T-helper 9 cell (primary cell): ENCODE measurements at regions not wholly inside any gene's neighbourhood (a gene's known extent, or its start where the extent isn't known, plus 50 kb on each side); places are given as distances from the start of the nearest gene placed in this dataset.
"Not testable (repeated sequence)": the region's sequence is repeated elsewhere in the genome, so short reads cannot be mapped to it uniquely, and the experiment has no call there.

Experiments used
- DNase-seq: peaks from one replicate; pipeline ENCODE4 v3.0.0-alpha.2; 2020

- no peak for DNase-seq
These were observed 136.7 kb upstream of the ZNF746 start for GRCh38 chr7:149633976-149634945.

GRCh38 chr7:149628361-149629149 lies 130.9 kb upstream of the ZNF746 start:
- not testable (repeated sequence) for DNase-seq

GRCh38 chr7:149627911-149628310 lies 130.3 kb upstream of the ZNF746 start:
- DNase-seq, result no peak

DNA sequence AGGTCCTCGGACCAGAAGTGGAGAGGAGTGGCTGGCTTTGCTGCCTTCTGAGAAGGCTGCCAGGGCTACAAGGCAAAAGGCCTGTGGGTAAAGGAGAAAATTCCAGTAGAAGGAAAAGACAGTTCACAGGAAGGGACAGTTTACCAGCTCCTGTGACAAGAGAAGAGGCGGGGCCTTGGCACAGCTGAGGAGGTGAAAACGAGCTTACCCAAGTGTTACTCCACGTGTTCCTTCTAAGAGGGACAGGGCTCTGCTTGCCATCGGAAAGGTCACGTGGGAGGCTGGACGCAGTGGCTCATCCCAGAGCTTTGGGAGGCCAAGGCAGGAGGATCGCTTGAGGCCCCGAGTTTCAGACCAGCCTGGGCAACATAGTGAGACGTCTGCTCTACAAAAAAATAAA lies 129.4 kb upstream of the ZNF746 start:
- DNase-seq, result no peak

DNA sequence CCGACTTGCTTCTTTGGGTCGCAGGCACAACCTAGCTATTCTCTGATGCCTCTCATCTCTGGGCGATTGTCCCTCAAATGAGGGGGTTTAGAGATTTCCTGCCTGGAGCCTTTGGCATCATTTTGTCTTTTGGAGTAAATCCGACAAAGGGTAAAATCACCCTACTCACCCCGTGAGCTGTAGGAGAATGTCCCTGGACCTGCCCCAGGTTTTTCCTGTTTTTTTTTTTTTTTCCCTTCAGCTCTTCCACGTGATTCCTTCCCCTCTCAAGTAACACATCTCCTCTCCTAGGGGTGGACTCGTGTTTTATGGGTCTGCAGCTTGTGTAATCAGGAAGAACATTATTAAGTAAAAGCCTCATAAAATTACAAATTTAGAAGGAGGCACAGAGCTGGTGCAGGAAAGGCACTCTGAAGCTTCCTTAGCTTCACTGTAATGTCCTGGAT lies 128.4 kb upstream of the ZNF746 start:
- no peak for DNase-seq

- DNase-seq, result peak; percentile 33
These were observed 127.8 kb upstream of the ZNF746 start for GRCh38 chr7:149625340-149625946.

DNA sequence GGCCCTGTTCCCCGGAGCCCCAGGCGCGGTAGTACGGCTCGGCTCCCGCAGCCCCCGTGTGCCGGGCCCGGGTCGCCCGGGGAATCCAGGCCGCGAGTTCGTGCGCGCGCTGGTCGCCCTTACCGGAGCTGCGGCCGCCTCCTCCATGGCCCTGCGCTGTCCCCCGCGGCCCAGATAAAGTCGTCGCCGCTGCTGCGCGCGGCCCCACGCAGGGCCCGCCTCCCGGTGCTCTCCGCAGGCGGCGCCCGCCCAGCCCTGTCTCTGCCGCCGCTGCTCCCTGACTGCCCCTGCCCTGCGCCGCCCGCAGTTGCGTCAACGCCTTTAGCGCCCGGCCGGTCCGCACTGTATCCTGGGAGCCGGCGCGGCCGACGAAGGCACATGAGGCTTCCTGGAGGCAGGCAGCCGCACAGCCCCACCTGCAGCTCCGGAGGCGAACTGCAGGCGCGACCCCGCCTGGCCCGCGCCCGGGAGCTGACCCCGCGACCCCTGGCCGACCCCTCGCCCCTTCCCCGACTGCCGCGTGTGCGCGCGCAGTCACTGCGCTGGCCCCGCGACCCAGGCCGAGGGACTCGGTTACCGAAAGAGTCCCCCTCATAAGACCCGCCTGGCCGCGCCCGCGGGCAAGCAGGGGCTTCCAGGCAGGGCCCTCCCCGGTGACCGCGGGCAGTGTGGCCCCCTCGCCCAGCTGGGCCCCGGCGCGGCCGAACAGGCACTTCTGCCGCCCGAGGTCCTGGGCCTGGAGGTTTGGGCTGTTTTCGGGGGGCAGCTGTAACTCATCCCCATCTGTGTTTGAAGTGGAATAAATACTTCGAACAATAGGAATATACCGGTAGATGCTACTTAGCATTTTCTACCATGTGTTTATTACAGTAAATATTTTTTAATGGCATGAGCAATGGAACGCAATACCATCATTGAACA lies 127.1 kb upstream of the ZNF746 start:
- peak; percentile 86 for DNase-seq

DNA sequence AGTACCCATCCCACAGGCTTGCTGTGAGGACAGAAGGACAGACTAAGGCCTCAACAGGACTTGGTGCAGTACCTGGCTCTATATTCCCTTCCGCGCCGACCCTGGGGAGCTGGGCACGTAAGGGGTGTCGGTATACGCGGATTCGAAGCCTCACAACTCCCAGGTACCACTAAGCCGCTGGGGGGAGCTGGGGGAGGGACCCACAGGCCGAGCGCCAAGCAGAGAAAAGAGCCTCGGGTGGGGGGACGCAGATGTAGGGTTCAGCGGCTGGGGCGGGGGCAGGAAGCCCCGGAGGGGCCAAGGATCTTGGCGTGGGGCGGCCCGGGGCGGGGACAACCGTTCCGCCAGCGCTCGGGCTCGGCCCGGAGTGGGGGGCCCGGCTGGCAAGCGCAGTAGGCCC lies 126.4 kb upstream of the ZNF746 start:
- peak; percentile 37 for DNase-seq

DNA sequence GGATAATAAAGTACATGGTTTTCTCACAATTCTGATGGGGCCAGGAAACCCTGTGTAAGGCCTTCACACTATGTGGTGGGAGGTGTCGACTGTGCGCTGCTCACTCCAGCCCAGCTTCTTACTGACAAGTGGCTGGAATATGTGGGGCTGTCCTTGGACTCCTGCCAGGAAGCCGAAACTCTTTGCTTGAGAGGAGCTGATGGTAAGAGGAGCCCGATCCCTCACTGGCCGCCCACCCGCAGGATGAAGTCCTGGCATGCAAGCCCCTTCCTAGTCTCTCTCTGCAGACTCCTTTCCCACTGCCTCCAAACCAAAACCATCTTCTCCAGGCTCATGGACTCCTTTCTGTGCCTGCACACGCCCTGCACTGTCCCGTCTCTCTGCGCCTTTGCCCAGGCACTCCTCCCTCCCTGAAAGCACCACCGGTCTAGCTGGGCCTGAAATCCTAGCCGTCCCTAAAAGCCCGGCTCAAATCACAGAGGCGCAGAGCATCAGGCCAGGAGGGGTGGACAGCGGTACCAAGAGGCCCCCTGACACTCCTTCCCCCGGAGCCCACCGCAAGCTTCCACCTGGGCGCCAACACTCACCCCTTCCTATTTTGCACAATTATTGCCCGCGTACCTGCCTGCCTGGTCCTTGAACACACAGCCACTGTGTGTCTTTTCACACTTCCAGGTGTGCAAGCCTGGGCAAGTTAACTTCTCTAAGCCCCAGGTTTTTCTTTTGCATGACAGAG lies 125.8 kb upstream of the ZNF746 start:
- not testable (repeated sequence) for DNase-seq

DNA sequence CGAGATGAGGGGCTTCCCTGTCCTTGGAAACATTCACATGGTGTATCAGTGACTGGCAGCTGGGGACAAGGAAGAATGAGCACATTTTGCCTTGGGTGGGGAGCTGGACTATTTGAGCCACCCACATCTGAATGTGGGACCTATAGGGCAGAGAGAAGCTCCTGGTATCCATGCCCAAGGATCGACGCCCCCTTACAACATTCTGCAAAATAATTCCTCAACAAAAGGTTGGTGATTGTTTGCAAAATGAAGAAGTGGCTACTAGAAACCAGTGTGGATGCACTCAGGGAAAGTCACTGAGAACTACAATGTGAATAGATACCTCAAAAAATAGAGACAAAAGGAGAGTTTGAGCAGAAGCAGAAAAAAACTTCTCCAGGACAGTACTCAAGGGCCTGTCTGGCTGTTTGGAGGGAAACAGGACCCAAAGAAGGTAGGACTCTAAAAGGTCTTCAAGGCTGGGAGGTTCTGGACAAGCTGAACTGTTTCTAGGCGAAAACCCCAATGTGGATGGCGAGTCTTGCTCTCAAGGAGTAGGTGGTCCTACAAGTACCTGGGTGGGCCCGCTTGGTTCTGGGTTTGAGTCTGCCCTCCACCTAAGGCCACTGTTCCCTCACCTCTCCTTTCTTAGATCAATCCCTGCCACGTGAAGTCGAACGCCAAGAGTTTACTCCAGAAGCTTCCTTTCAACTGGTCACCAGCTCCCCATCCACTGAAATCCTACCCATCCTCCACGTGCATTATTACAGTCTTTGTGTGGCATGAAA lies 125.0 kb upstream of the ZNF746 start:
- DNase-seq, result no peak

GRCh38 chr7:149621776-149622175 lies 124.2 kb upstream of the ZNF746 start:
- no peak for DNase-seq

DNA sequence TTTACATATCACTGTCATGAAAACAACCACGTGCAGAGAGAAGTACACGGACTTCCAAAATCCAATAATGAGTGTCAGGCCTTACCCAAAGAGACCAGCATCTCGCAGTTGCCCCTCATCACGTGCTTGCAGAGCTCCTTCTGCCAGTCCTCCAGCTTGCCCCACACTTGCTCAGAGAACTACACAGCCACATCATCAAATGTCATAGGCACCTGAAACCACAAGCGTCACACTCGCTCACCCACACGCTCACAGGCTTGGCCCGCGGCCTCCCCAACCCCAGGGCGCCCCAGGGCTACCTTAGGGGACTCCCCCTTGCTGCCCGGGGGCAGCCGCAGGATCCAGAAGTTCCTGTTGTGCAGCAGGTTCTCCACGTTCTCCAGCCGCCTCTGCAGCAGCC lies 123.4 kb upstream of the ZNF746 start:
- peak; percentile 10 for DNase-seq

DNA sequence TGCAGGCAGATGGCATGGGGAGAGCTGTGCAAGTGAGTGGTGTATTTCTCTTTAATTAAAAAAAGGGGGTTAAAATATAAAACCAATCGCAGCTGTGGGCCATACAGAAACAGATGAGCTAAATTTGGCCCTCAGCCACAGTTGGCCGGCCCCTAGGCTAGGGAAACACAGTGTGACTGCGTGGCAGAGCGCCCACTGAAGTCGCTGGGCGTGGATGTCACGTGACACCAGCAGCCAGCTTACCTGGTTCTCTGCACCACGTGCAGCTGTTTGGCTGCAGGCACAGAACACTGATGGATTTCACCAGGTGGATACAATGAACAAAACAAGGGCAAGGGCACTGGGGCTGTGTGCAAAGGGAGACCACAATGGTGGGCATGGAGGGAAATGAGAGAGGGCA lies 119.3 kb upstream of the ZNF746 start:
- DNase-seq, result no peak

GRCh38 chr7:149615690-149616270 lies 118.2 kb upstream of the ZNF746 start:
- DNase-seq, result no peak

DNA sequence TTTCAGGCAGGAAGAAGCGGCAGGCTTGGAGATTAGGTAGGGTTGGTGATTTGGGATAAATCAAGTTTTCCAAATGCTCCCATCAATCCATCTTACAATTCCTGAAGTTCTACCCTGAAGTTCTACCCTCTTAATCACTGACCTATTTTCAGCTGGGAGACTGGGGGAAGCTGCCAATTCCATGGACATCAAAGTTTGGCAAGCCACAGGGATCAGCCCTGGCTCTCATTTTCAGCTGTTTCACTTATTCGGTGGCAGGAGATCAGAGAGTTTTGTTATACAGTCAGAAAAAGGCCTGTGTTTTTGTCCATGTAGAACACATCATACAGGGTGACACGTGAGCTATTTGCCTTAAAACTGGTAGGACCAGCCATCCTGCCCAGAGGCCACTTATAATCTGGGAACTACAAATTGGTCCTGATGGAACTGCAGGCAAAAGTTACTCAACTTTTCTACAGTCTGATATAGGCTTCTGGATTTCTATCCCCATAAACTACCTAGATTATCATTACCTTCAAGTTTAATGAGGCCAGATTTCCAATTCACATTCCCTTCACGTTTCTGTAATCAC lies 112.9 kb upstream of the ZNF746 start:
- DNase-seq, result no peak

- DNase-seq, result no peak
These were observed 110.6 kb upstream of the ZNF746 start for GRCh38 chr7:149608168-149608567.

GRCh38 chr7:149607683-149608082 lies 110.1 kb upstream of the ZNF746 start:
- DNase-seq, result no peak

DNA sequence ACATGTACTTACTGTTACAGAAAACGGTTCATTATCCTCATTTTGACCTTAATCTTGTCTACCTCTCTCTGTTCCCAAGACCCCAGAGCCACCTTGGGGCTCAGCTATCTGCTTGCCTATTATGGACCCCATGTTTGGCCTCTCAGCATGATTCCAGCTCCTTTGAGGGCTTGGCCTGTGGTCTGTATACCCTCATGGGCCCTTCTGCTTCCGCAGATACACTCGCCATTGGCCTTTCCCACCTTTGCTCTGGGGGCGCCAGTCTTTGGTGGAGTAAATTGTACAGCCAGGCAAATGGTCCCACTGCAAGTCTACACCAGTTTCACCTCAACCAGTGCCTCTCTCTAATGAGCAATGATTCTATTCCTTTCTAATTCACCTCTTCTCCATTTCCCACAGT lies 109.2 kb upstream of the ZNF746 start:
- no peak for DNase-seq

- DNase-seq, result no peak
These were observed 108.1 kb upstream of the ZNF746 start for GRCh38 chr7:149605696-149606095.

DNA sequence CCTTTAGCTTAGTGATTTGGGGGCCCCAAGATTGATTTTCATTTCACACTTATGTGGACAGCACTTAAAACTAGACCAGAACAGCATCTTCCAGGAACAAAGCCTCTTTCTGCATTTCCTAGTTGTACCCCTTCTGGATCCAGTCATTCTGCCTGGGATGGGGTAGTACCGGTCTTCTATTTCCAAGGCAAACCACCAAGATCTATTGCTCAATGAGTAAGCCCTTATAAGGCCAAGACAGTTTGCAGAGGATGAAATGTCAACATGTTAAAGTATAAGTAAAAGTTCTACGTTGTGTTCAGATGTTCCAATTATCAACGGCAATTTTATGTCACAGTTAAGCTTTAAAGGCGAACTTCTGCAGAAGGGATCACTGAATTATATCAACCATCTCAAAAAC lies 106.9 kb upstream of the ZNF746 start:
- no peak for DNase-seq
